GM12872 (cell line): ENCODE measurements at regions not wholly inside any gene's neighbourhood (a gene's known extent, or its start where the extent isn't known, plus 50 kb on each side); places are given as distances from the start of the nearest gene placed in this dataset.

Source experiments
- TF ChIP-seq, protein P1 (sequence below): IDR thresholded peaks from 3 replicates; pipeline ENCODE4 v1.5.1; 2011; ENCODE audit warnings: low read depth, mild to moderate bottlenecking, low read length, moderate library complexity; ENCODE audit not compliant: insufficient read depth

DNA sequence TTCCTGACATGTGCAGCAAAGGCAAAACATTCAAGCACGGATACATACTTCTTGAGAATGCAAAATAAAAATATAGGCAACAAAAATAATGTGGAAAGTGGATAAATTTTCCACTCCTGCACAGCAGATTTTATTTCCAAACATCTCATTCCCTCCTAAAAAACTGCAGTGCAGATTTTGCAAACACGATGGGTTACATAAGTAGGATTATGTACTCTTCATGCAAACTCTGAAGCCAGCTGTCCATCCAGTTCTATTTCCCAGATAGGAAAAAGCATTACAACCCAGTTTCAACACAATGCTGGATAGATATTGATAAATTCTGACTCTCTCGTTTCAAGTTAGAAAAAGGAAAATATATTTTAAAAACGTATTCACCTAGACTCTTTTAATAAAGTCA, 52.7 kb upstream of the CCNG1 start:
- TF ChIP-seq, protein P1, sequence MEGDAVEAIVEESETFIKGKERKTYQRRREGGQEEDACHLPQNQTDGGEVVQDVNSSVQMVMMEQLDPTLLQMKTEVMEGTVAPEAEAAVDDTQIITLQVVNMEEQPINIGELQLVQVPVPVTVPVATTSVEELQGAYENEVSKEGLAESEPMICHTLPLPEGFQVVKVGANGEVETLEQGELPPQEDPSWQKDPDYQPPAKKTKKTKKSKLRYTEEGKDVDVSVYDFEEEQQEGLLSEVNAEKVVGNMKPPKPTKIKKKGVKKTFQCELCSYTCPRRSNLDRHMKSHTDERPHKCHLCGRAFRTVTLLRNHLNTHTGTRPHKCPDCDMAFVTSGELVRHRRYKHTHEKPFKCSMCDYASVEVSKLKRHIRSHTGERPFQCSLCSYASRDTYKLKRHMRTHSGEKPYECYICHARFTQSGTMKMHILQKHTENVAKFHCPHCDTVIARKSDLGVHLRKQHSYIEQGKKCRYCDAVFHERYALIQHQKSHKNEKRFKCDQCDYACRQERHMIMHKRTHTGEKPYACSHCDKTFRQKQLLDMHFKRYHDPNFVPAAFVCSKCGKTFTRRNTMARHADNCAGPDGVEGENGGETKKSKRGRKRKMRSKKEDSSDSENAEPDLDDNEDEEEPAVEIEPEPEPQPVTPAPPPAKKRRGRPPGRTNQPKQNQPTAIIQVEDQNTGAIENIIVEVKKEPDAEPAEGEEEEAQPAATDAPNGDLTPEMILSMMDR, result no peak

DNA sequence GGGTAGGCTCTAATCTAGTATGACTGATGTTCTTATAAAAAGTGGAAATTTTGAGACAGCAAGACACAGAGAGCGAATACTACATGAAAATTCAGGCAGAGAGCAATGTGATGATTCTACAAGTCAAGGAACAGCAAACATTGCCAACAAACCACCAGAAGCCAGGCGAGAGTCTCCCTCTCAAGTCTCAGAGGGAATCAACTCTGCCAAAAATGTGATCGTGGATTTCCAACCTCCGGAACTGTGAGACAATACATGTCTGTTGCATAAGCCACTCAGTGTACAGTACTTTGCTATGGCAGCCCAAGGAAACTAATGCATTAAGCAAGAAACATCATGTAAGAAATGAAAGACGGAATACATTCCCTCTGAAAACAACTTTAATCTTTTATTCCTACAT, 52.1 kb upstream of the CCNG1 start:
- TF ChIP-seq, protein P1, result no peak

DNA sequence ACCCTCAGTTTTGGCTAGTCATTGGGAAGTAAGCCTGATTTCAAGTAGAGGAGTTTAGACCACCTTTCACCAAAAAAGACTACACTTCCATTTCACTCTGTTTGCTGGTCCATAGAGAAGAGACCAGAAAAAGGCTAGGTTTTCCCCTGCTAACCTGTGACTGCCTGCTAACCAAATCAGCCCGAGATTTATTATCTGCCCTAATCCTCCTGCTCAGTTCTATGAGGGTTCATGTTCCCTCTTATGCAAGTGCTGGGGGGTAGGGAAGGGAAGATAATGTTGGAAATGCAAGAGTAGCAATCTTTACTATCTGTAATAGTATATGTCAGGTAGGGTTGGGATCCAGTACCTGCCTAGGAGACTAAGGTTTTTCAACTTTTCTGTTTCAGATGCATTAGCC, 51.6 kb upstream of the CCNG1 start:
- TF ChIP-seq, protein P1, result no peak

DNA sequence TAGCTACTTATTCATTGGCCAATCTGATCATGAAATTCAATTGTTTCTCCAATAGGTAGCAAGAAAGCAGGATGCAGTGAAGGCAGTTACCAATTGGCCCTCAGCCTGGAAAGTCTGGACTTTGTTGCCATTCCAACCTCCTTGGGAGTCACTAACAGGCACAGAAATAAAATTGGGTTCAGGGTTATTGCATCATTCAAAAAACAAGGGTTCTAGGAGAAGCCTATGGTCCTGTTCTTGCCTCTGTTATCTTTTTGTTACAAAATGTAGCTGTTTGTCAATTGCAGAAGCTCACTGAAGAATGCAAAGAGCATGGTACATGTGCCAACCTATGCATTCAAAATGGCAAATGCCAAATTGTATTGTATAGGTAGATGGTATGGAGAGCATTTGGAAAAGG, 51.0 kb upstream of the CCNG1 start:
- TF ChIP-seq, protein P1, result no peak

DNA sequence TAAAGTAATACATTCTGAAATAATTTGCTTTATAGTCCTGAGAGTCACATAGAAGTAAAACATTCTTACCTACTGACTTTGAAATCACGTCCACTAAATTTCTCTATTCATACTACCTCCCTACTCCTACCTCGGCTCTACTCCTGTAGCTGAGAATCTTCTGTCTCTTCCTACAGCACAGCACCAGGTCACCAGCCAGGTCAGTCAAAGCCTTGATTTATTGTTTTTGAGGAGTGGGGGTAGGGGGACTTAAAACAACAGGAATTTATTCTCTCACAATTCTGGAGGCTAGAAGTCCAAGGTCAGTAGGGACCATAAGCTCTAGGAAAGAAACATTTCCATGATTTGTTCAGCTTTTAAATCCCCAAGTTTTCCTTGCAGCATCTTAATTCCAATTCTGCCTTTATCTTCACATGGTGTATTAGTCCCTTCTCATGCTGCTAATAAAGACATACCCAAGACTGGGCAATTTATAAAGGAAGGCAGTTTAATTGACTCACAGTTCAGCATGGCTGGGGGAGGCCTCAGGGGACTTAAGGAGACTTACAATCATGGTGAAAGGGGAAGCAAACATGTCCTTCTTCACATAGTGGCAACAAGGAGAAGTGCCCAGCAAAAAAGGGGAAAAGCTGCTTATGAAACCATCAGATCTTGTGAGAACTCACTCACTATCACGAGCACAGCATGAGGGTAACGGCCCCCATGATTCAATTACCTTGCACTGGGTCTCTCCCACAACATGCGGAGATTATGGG, 49.6 kb upstream of the CCNG1 start:
- TF ChIP-seq, protein P1, result no peak
